GM20000 (cell line): ENCODE measurements at regions not wholly inside any gene's neighbourhood (a gene's known extent, or its start where the extent isn't known, plus 50 kb on each side); places are given as distances from the start of the nearest gene placed in this dataset.

Source experiments
- DNase-seq: peaks from one replicate; pipeline ENCODE4 v3.0.0; 2012; ENCODE audit warnings: low spot score
- CTCF ChIP-seq: IDR thresholded peaks from 2 replicates; pipeline ENCODE4 v1.5.1; 2012; ENCODE audit warnings: mild to moderate bottlenecking, control low read depth; ENCODE audit errors: extremely low read depth, missing control alignments

GRCh38 chr4:122100508-122100907, 51.6 kb upstream of the BLTP1 start:
- DNase-seq = no peak
- no peak for TF ChIP-seq CTCF

DNA sequence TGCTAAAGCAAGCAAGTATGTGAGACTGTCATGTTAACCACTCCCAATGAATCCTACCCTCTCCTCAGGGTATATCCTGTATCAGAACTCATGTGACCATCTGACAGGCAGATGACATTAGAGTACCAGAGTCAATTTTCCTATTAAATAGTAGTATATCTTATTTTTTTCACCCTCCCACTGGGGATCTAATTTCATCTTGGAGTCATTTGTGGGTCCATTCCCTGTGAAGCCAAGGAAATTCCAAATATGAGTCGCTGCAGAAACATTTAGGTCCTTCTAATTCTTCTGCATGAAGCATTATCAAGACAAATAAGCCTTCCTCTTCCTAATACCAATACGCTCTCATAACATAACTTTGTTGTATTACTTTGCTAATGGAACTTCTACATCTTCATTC, 52.2 kb upstream of the BLTP1 start:
- no peak for TF ChIP-seq CTCF
- DNase-seq = no peak

GRCh38 chr4:122091836-122092405, 60.2 kb upstream of the BLTP1 start:
- TF ChIP-seq CTCF = no peak
- DNase-seq = no peak

DNA sequence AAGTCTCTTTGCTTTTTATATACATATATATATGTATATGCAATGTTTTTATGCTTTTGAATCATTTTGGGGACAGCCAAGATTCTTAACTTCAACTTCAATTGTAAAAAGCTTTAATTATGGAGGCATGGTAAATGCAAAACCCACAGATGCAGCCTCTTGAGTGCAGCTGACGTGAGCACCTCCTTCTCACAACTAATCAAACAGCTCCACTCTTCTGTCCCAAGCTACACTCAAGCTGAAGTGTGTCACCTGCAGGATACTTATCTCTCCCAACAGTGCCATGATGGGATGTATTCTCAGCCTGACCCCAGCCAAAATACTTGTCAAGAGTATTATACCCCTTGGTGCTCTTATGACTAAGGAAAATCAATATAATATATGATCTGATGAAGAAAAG, 60.7 kb upstream of the BLTP1 start:
- no peak for TF ChIP-seq CTCF
- no peak for DNase-seq

DNA sequence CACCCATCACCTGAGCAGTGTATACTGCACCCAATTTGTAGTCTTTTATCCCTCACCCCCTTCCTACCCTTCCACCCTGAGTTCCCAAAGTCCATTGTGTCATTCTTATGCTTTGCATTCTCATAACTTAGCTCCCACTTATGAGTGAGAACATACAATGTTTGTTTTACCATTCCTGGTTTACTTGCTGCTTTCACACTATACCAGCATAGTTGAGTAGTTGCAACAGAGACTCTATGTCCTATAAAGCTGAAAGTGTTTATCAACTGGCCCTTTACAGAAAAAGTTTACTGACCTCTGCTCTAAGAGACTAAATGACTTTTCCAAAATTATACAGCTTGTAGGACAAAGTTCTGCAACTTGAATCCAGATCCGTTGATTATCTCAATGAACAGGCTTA, 61.1 kb upstream of the BLTP1 start:
- no peak for DNase-seq
- no peak for TF ChIP-seq CTCF

DNA sequence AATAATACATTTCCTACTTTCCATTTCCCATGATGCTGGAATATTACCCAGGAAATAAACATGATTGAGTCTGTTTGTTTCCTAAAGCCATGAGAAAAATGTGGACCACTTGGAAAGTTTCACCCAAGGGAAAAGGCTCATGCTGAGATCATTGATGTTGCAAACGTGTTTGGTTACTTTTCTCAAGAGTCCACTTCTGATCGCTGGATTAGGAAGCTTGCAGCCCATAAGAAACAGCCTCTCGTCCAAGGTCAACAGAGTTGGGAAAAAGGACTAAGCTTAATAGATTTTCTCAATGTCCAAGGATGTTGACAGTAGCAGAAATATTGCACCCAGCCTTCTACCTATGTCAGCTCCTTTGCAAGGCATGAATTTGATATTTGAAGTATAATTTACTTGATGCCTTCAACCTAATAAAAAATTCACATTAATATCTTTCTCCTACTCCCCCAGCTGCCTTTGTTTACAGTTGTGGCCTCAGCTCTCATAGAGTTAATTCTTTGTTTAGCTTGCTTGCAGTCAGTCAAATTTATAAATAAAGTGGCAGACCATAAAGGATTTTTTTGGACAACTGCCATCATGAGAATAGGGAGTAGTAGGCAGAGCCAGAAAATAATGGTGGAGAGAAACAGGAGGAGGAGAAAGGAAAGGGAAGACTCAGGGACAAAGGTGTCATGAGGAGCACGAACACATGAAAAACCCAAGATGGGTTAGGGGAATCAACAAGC, 65.6 kb upstream of the BLTP1 start:
- no peak for TF ChIP-seq CTCF
- no peak for DNase-seq

DNA sequence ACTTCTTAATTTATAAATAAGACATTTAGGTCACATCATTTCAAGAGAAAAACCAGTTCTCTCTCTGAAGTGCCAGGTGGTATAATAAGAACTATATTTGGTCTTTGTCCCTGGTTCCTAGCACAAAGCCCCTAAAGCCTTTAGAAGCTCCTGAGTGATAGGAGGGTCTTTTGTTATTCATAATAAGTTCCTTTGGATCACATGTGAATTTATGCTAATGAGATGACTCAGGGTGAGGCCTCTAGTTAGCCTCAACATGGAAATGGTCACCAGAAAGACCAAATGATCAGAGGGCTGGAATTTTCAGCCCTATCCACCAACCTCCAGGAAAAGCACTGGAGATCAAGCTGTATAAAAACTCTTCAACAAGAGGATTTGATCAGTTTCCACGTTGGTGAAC, 68.1 kb upstream of the BLTP1 start:
- TF ChIP-seq CTCF = no peak
- DNase-seq = no peak
